Stomach (tissue), 8 donors: ENCODE measurements at regions not wholly inside any gene's neighbourhood (a gene's known extent, or its start where the extent isn't known, plus 50 kb on each side); places are given as distances from the start of the nearest gene placed in this dataset.
"Not testable (repeated sequence)": the region's sequence is repeated elsewhere in the genome, so short reads cannot be mapped to it uniquely, and the experiment has no call there.

Experiments used
- DNase-seq, 2 donors: peaks; one replicate each; pipeline versions ENCODE4 v3.0.0 to v3.0.0-alpha.2; 2013 to 2019
- H3K27ac ChIP-seq, 5 donors: fragments of 200-600 bp in 4 of 5; sonication (generic) in 4 of 5; one replicate each; pipeline ENCODE4 v1.5.1; 2013 to 2019; ENCODE audit warnings: mild to moderate bottlenecking in 1 of 5, moderate library complexity in 1 of 5
- H3K27me3 ChIP-seq, 3 donors: fragments of 200-600 bp; sonication (generic); one replicate each; pipeline ENCODE4 v1.5.1; 2017 to 2019; ENCODE audit warnings: mixed run types in 1 of 3
- H3K36me3 ChIP-seq, 4 donors: fragments of 200-600 bp; sonication (generic); 1 replicate in 3 of 4; 2 replicates in 1 of 4; pipeline ENCODE4 v1.5.1; 2016 to 2019
- H3K4me1 ChIP-seq, 4 donors: fragments of 200-600 bp; sonication (generic); one replicate each; pipeline ENCODE4 v1.5.1; 2016 to 2019
- H3K4me3 ChIP-seq, 4 donors: fragments of 200-600 bp; sonication (generic) in 3 of 4; one replicate each; pipeline ENCODE4 v1.5.1; 2016 to 2019; ENCODE audit warnings: mild to moderate bottlenecking in 1 of 4
- H3K9me3 ChIP-seq, 4 donors: fragments of 200-600 bp; sonication (generic); one replicate each; pipeline ENCODE4 v1.5.1; 2016 to 2019
- CTCF ChIP-seq, 7 experiments: fragments of 450-650 bp in 4 of 7; fragments of 200-600 bp in 3 of 7; sonication (generic) in 3 of 7; IDR thresholded peaks; one replicate each; pipeline ENCODE4 v1.5.1; 2016 to 2019; ENCODE audit warnings: antibody characterized with exemption in 7 of 7, control low read depth in 2 of 7, mild to moderate bottlenecking in 1 of 7
- EP300 ChIP-seq: sonication (generic); formaldehyde crosslinking; IDR thresholded peaks from one replicate; pipeline ENCODE4 v1.6.1; 2017; ENCODE audit warnings: antibody characterized with exemption
- POLR2A ChIP-seq, 4 donors: fragments of 450-650 bp; IDR thresholded peaks; one replicate each; pipeline ENCODE4 v1.6.1; 2016; ENCODE audit warnings: antibody characterized with exemption in 4 of 4, control low read depth in 2 of 4, mild to moderate bottlenecking in 1 of 4, moderate library complexity in 1 of 4
- POLR2AphosphoS5 ChIP-seq, 3 donors: sonication (generic); formaldehyde crosslinking; IDR thresholded peaks; one replicate each; pipeline ENCODE4 v1.6.1; 2016; ENCODE audit warnings: antibody characterized with exemption in 3 of 3
- WGBS, 5 donors: extraction: QIAGEN DNeasy Blood & Tissue Kit in 3 of 5; methylation state at CpG; one replicate each; pipeline versions ENCODE4 v1.1.5 to v1.1.7; 2013 to 2018; 5-methylcytosine and 5-hydroxymethylcytosine counted together
- intact Hi-C: fragments of 100-400 bp; cut with DNase I; formaldehyde crosslinking; loops from one replicate; pipeline ENCODE4 v1.15.1; 2023; ENCODE audit warnings: low total_unique reads
- donor health status: healthy with polysubstance abuse.
- donor health status: Bipolar disorder and iron deficiency.
- donor health status: healthy.

- H3K27me3 ChIP-seq, result no peaks in the 10 kb centered on the region
- DNase-seq, result no peak
- TF ChIP-seq POLR2AphosphoS5 (IDR thresholded peaks at IDR 0.05), result no peak
- TF ChIP-seq CTCF (IDR thresholded peaks at IDR 0.05), result no peak
- TF ChIP-seq POLR2A (IDR thresholded peaks at IDR 0.05), result no peak
- no peak for TF ChIP-seq EP300
- no peak overlapping the region for H3K4me3 ChIP-seq
- H3K36me3 ChIP-seq, result no peaks in the 10 kb centered on the region
- no peaks in the 10 kb centered on the region for H3K4me1 ChIP-seq
- intact Hi-C loops, result no loop called here
- no peak overlapping the region for H3K27ac ChIP-seq
- H3K9me3 ChIP-seq, result peaks cover 0 to 11% (median 3%) of the 10 kb centered on the region in 4 donors
Observed at GRCh38 chr11:97544431-97544830, 1154.6 kb downstream of the JRKL start.

GRCh38 chr11:97548280-97548679 is 1158.5 kb downstream of the JRKL start:
- intact Hi-C loops, result no loop called here
- no peak for DNase-seq
- WGBS, 5 donors, result 67 to 87% (median 83%) methylated on average over 2 of the region's 2 CpGs
- Histone ChIP-seq H3K36me3 (no peaks in the 10 kb centered on the region), H3K27me3 (no peaks in the 10 kb centered on the region), H3K27ac (no peak overlapping the region), H3K9me3 (no peaks in the 10 kb centered on the region), H3K4me3 (no peak overlapping the region), H3K4me1 (no peaks in the 10 kb centered on the region)
- no peak for TF ChIP-seq POLR2AphosphoS5 (IDR thresholded peaks at IDR 0.05)
- TF ChIP-seq POLR2A (IDR thresholded peaks at IDR 0.05), result no peak
- TF ChIP-seq EP300, result no peak
- no peak for TF ChIP-seq CTCF (IDR thresholded peaks at IDR 0.05)

- H3K36me3 ChIP-seq, result no peaks in the 10 kb centered on the region
- no peaks in the 10 kb centered on the region for H3K9me3 ChIP-seq
- no peak overlapping the region for H3K27ac ChIP-seq
- TF ChIP-seq POLR2A (IDR thresholded peaks at IDR 0.05), result no peak
- no peak overlapping the region for H3K4me3 ChIP-seq
- intact Hi-C loops, result no loop called here
- H3K4me1 ChIP-seq, result no peaks in the 10 kb centered on the region
- H3K27me3 ChIP-seq, result no peaks in the 10 kb centered on the region
- WGBS, 5 donors, result 47 to 61% (median 56%) methylated on average over 2 of the region's 2 CpGs
- DNase-seq, result no peak
Observed at GRCh38 chr11:97557399-97557798, 1167.6 kb downstream of the JRKL start.

GRCh38 chr11:97567801-97568200 is 1178.0 kb downstream of the JRKL start:
- H3K27ac ChIP-seq, result no peak overlapping the region
- H3K27me3 ChIP-seq, result no peaks in the 10 kb centered on the region
- no peaks in the 10 kb centered on the region for H3K36me3 ChIP-seq
- H3K4me3 ChIP-seq, result no peak overlapping the region
- DNase-seq, result no peak
- no peaks in the 10 kb centered on the region for H3K4me1 ChIP-seq
- peaks cover 0 to 11% (median 4%) of the 10 kb centered on the region in 4 donors for H3K9me3 ChIP-seq
- intact Hi-C loops, result no loop called here
- TF ChIP-seq EP300 (no peak), CTCF (IDR thresholded peaks at IDR 0.05) (no peak), POLR2A (IDR thresholded peaks at IDR 0.05) (no peak), POLR2AphosphoS5 (IDR thresholded peaks at IDR 0.05) (no peak)
- 89 to 97% (median 91%) methylated on average over 1 of the region's 1 CpG for WGBS, 5 donors

GRCh38 chr11:97570636-97571035 is 1180.8 kb downstream of the JRKL start:
- intact Hi-C loops, result no loop called here
- H3K27me3 ChIP-seq, result no peaks in the 10 kb centered on the region
- no peak for DNase-seq
- H3K4me3 ChIP-seq, result no peak overlapping the region
- 46 to 58% (median 56%) methylated on average over 3 of the region's 3 CpGs for WGBS, 5 donors
- H3K4me1 ChIP-seq, result no peaks in the 10 kb centered on the region
- H3K27ac ChIP-seq, result no peak overlapping the region
- TF ChIP-seq CTCF (IDR thresholded peaks at IDR 0.05), result no peak
- TF ChIP-seq POLR2AphosphoS5 (IDR thresholded peaks at IDR 0.05), result no peak
- no peak for TF ChIP-seq EP300
- no peak for TF ChIP-seq POLR2A (IDR thresholded peaks at IDR 0.05)
- peaks cover 0 to 10% (median 2%) of the 10 kb centered on the region in 4 donors for H3K9me3 ChIP-seq
- H3K36me3 ChIP-seq, result no peaks in the 10 kb centered on the region

- H3K4me3 ChIP-seq, H3K27me3 ChIP-seq, intact Hi-C loops, H3K4me1 ChIP-seq, DNase-seq, H3K27ac ChIP-seq, H3K9me3 ChIP-seq, H3K36me3 ChIP-seq: not testable (repeated sequence)
- 76 to 82% (median 78%) methylated on average over 6 of the region's 6 CpGs for whole genome bisulfite sequencing, 5 donors
Observed at GRCh38 chr11:97573771-97574170, 1184.0 kb downstream of the JRKL start.
